Transverse colon (tissue), 4 donors: ENCODE measurements at regions not wholly inside any gene's neighbourhood (a gene's known extent, or its start where the extent isn't known, plus 50 kb on each side); places are given as distances from the start of the nearest gene placed in this dataset.

ENCODE experiments used
- DNase-seq: peaks from one replicate; pipeline ENCODE4 v3.0.0-alpha.2; 2019
- H3K27ac ChIP-seq, 4 donors: fragments of 200-600 bp; sonication (generic); 2 replicates each; pipeline ENCODE4 v1.5.1; 2016 to 2018; ENCODE audit warnings: inconsistent platforms in 4 of 4
- H3K27me3 ChIP-seq: fragments of 200-600 bp; sonication (generic); 2 replicates; pipeline ENCODE4 v1.5.1; 2017; ENCODE audit warnings: inconsistent platforms
- H3K36me3 ChIP-seq, 4 donors: fragments of 200-600 bp; sonication (generic); 2 replicates each; pipeline ENCODE4 v1.5.1; 2017 to 2019; ENCODE audit warnings: inconsistent platforms in 4 of 4
- H3K4me1 ChIP-seq, 4 donors: fragments of 200-600 bp; sonication (generic); 2 replicates each; pipeline ENCODE4 v1.5.1; 2017 to 2020; ENCODE audit warnings: inconsistent platforms in 4 of 4
- H3K4me3 ChIP-seq, 4 donors: fragments of 200-600 bp; sonication (generic); 1 replicate in 1 of 4; 2 replicates in 3 of 4; pipeline versions ENCODE4 v1.5.1 to v1.6.1; 2017 to 2019; ENCODE audit warnings: inconsistent platforms in 4 of 4
- H3K9me3 ChIP-seq, 2 donors: fragments of 200-600 bp; sonication (generic); 2 replicates each; pipeline ENCODE4 v1.5.1; 2017 to 2019; ENCODE audit warnings: inconsistent platforms in 2 of 2
- CTCF ChIP-seq, 5 experiments: fragments of 200-600 bp in 3 of 5; fragments of 450-650 bp in 2 of 5; sonication (generic) in 3 of 5; IDR thresholded peaks; 1 replicate in 2 of 5; 2 replicates in 3 of 5; pipeline ENCODE4 v1.5.1; 2016 to 2017; ENCODE audit warnings: antibody characterized with exemption in 5 of 5, inconsistent platforms in 3 of 5, mild to moderate bottlenecking in 2 of 5, moderate library complexity in 1 of 5
- EP300 ChIP-seq: sonication (generic); formaldehyde crosslinking; IDR thresholded peaks from one replicate; pipeline ENCODE4 v1.6.1; 2017; ENCODE audit warnings: antibody characterized with exemption, low read depth
- POLR2A ChIP-seq: fragments of 450-650 bp; IDR thresholded peaks from one replicate; pipeline ENCODE4 v1.6.1; 2016; ENCODE audit warnings: antibody characterized with exemption, mild to moderate bottlenecking, moderate library complexity
- POLR2AphosphoS5 ChIP-seq, 3 donors: sonication (generic); formaldehyde crosslinking; IDR thresholded peaks; one replicate each; pipeline ENCODE4 v1.6.1; 2016; ENCODE audit warnings: antibody characterized with exemption in 3 of 3
- WGBS, 2 donors: methylation state at CpG; one replicate each; pipeline ENCODE4 v1.1.5; 2018; ENCODE audit warnings: low coverage in 1 of 2; 5-methylcytosine and 5-hydroxymethylcytosine counted together
- in situ Hi-C, 4 donors: fragments of 200-750 bp; cut with MboI; loops; one replicate each; pipeline versions ENCODE4 v1.15.0 to v1.15.1; 2017; ENCODE audit warnings: low sequenced_read_pairs in 3 of 4, low pct_ligation_motif_present in 1 of 4, low pct_unique_long_range_greater_than_20kb in 1 of 4
- intact Hi-C: fragments of 100-400 bp; cut with DNase I; formaldehyde crosslinking; loops from one replicate; pipeline ENCODE4 v1.15.1; 2023; ENCODE audit warnings: low total_unique reads

GRCh38 chr5:118176146-118176545 is 812.2 kb downstream of the DTWD2 start:
- in situ Hi-C loops, result no loop called here
- H3K4me3 ChIP-seq, result no peak overlapping the region
- no peaks in the 10 kb centered on the region for H3K4me1 ChIP-seq
- H3K27me3 ChIP-seq, result no peaks in the 10 kb centered on the region
- H3K27ac ChIP-seq, result no peak overlapping the region
- H3K36me3 ChIP-seq, result no peaks in the 10 kb centered on the region
- no peak for DNase-seq
- no peak for TF ChIP-seq POLR2A
- no peak for TF ChIP-seq CTCF (IDR thresholded peaks at IDR 0.05)
- no peak for TF ChIP-seq POLR2AphosphoS5 (IDR thresholded peaks at IDR 0.05)
- TF ChIP-seq EP300, result no peak
- H3K9me3 ChIP-seq, result no peaks in the 10 kb centered on the region
- intact Hi-C loops, result no loop called here

GRCh38 chr5:118174671-118175070 is 813.7 kb downstream of the DTWD2 start:
- Histone ChIP-seq H3K9me3 (no peaks in the 10 kb centered on the region), H3K36me3 (no peaks in the 10 kb centered on the region), H3K4me3 (no peak overlapping the region), H3K27ac (no peak overlapping the region), H3K27me3 (no peaks in the 10 kb centered on the region), H3K4me1 (no peaks in the 10 kb centered on the region)
- intact Hi-C loops, result no loop called here
- 86 to 91% methylated on average over 3 of the region's 3 CpGs for WGBS, 2 donors
- in situ Hi-C loops, result no loop called here
- no peak for DNase-seq
- no peak for TF ChIP-seq POLR2AphosphoS5 (IDR thresholded peaks at IDR 0.05)
- no peak for TF ChIP-seq EP300
- no peak for TF ChIP-seq CTCF (IDR thresholded peaks at IDR 0.05)
- no peak for TF ChIP-seq POLR2A

GRCh38 chr5:118173340-118173739 is 815.0 kb downstream of the DTWD2 start:
- in situ Hi-C loops, result no loop called here
- intact Hi-C loops, result no loop called here
- DNase-seq, result no peak

GRCh38 chr5:118165619-118166018 is 822.7 kb downstream of the DTWD2 start:
- in situ Hi-C loops, result no loop called here
- DNase-seq, result no peak
- Histone ChIP-seq H3K27ac (no peak overlapping the region), H3K27me3 (no peaks in the 10 kb centered on the region), H3K4me1 (no peaks in the 10 kb centered on the region), H3K36me3 (no peaks in the 10 kb centered on the region), H3K4me3 (no peak overlapping the region), H3K9me3 (no peaks in the 10 kb centered on the region)
- intact Hi-C loops, result no loop called here
- no peak for TF ChIP-seq EP300
- no peak for TF ChIP-seq CTCF (IDR thresholded peaks at IDR 0.05)
- TF ChIP-seq POLR2A, result no peak
- no peak for TF ChIP-seq POLR2AphosphoS5 (IDR thresholded peaks at IDR 0.05)
- WGBS, 2 donors, result 84 to 88% methylated on average over 2 of the region's 2 CpGs

More at GRCh38 chr5:118173340-118173739, 815.0 kb downstream of the DTWD2 start:
- no peaks in the 10 kb centered on the region for H3K36me3 ChIP-seq
- no peaks in the 10 kb centered on the region for H3K9me3 ChIP-seq
- H3K4me3 ChIP-seq, result no peak overlapping the region
- H3K27ac ChIP-seq, result no peak overlapping the region
- WGBS, 2 donors, result 94 to 98% methylated on average over 5 of the region's 5 CpGs
- TF ChIP-seq CTCF (IDR thresholded peaks at IDR 0.05) (no peak), EP300 (no peak), POLR2AphosphoS5 (IDR thresholded peaks at IDR 0.05) (no peak), POLR2A (no peak)
- H3K27me3 ChIP-seq, result no peaks in the 10 kb centered on the region
- H3K4me1 ChIP-seq, result no peaks in the 10 kb centered on the region
